ENCODE measurements at regions not wholly inside any gene's neighbourhood (a gene's known extent, or its start where the extent isn't known, plus 50 kb on each side); places are given as distances from the start of the nearest gene placed in this dataset.

- Mint-ChIP-seq H3K9me3 (peaks cover 34 to 39% of the 10 kb centered on the region in 2 experiments), H3K27me3 (ENCODE audit: low read depth) (no peaks in the 10 kb centered on the region; the same call in 1 of the 2 replicates), H3K27ac (no peak overlapping the region), H3K4me3 (no peak overlapping the region), H3K4me1 (peaks cover 5 to 8% of the 10 kb centered on the region in 2 experiments), H3K36me3 (ENCODE audit: insufficient read depth in 1 of 3, low read depth in 3 of 3) (peaks cover 12 to 30% (median 22%) of the 10 kb centered on the region in 3 experiments)
- WGBS (ENCODE audit: extremely low coverage, insufficient read length, low lambda C conversion rate): no CpG with 5 or more reads among the region's 4 CpGs
- no peak overlapping the region for H2AK5ac ChIP-seq (ENCODE audit: insufficient read length, low read length)
- no peak overlapping the region for H3K9ac ChIP-seq (ENCODE audit: extremely low read depth, insufficient read length, low read length)
- H3K9me3 ChIP-seq (ENCODE audit: control insufficient read depth, low read depth, low read length): peaks cover 12% of the 10 kb centered on the region
- H2BK12ac ChIP-seq (ENCODE audit: insufficient read length, low read depth, low read length): no peak overlapping the region
- H3K79me1 ChIP-seq (ENCODE audit: insufficient read depth, low read depth, low read length, poor library complexity, severe bottlenecking): no peaks in the 10 kb centered on the region
- no peak overlapping the region for H3K18ac ChIP-seq (ENCODE audit: insufficient read length, low read depth, low read length)
- no peaks in the 10 kb centered on the region for H3K27me3 ChIP-seq (ENCODE audit: insufficient read depth, low read length)
- no peaks in the 10 kb centered on the region for H3K79me2 ChIP-seq (ENCODE audit: insufficient read depth, low read length)
- no peak overlapping the region for H2BK120ac ChIP-seq (ENCODE audit: low read depth, low read length, poor library complexity, severe bottlenecking)
- no peak overlapping the region for H4K8ac ChIP-seq (replicated peaks; ENCODE audit: insufficient read length, low read depth, low read length)
- no peak overlapping the region for H3K23ac ChIP-seq (ENCODE audit: insufficient read length, low read depth, low read length)
- H2BK15ac ChIP-seq (ENCODE audit: low read depth, low read length): no peak overlapping the region
- no peak overlapping the region for H3K56ac ChIP-seq (ENCODE audit: insufficient read length, low read depth, low read length)
- no peak for DNase-seq
- no peak overlapping the region for H4K5ac ChIP-seq (ENCODE audit: insufficient read length, low read depth, low read length)
- no peak overlapping the region for H3K4me2 ChIP-seq (ENCODE audit: insufficient read depth, insufficient read length, low read length)
- no peak overlapping the region for H2AFZ ChIP-seq (ENCODE audit: low read length)
- H3K4ac ChIP-seq (ENCODE audit: low read depth, low read length): no peak overlapping the region
- no peak overlapping the region for H2BK20ac ChIP-seq (ENCODE audit: low read depth, low read length, poor library complexity, severe bottlenecking)
- H2BK5ac ChIP-seq (ENCODE audit: insufficient read length, low read length): no peak overlapping the region
- H3K27ac ChIP-seq (ENCODE audit: insufficient read length, low read depth, low read length): no peak overlapping the region
- H3T11ph ChIP-seq (ENCODE audit: low read length): no peak overlapping the region
- no peaks in the 10 kb centered on the region for H3K23me2 ChIP-seq (ENCODE audit: insufficient read length, low read depth, low read length, poor library complexity, severe bottlenecking)
- H3K4me1 ChIP-seq (ENCODE audit: insufficient read depth, low read length): no peaks in the 10 kb centered on the region
- TF ChIP-seq, protein P1, sequence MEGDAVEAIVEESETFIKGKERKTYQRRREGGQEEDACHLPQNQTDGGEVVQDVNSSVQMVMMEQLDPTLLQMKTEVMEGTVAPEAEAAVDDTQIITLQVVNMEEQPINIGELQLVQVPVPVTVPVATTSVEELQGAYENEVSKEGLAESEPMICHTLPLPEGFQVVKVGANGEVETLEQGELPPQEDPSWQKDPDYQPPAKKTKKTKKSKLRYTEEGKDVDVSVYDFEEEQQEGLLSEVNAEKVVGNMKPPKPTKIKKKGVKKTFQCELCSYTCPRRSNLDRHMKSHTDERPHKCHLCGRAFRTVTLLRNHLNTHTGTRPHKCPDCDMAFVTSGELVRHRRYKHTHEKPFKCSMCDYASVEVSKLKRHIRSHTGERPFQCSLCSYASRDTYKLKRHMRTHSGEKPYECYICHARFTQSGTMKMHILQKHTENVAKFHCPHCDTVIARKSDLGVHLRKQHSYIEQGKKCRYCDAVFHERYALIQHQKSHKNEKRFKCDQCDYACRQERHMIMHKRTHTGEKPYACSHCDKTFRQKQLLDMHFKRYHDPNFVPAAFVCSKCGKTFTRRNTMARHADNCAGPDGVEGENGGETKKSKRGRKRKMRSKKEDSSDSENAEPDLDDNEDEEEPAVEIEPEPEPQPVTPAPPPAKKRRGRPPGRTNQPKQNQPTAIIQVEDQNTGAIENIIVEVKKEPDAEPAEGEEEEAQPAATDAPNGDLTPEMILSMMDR (conservative IDR thresholded peaks at IDR 0.05): no peak
- no peak overlapping the region for H3K14ac ChIP-seq (ENCODE audit: insufficient read depth, low read length)
- H4K91ac ChIP-seq (ENCODE audit: insufficient read length, low read depth, low read length): no peak overlapping the region
- H4K20me1 ChIP-seq (ENCODE audit: control insufficient read depth, insufficient read depth, insufficient read length): no peaks in the 10 kb centered on the region
These were observed 358.9 kb downstream of the ACTL7B start for GRCh38 chr9:108496846-108497245.
